MCF 10A (cell line): ENCODE measurements at regions not wholly inside any gene's neighbourhood (a gene's known extent, or its start where the extent isn't known, plus 50 kb on each side); places are given as distances from the start of the nearest gene placed in this dataset.

Experiments
- BruUV-seq: library from RNA; stranded (reverse); fragments of 400-500 nt; replicated peaks from 2 replicates; lab custom pipeline; 2021; lab: Mats Ljungman, UMichigan
- CTCF ChIA-PET: fragments of 300-600 bp; sonication (Branson Sonifier 250); formaldehyde crosslinking; extraction: SDS; loops from one replicate; lab custom pipeline; 2021; ENCODE audit warnings: antibody characterized with exemption, inconsistent platforms; lab: Yijun Ruan, JAX
- POLR2A ChIA-PET: fragments of 300-600, 350-650 bp; sonication (Branson Sonifier 250); formaldehyde crosslinking; extraction: SDS; loops from one replicate; lab custom pipeline; 2020; ENCODE audit warnings: antibody characterized with exemption, inconsistent platforms; lab: Yijun Ruan, JAX
- DNase-seq: peaks from one replicate; pipeline ENCODE4 v3.0.0-alpha.2; 2018; ENCODE audit not compliant: unreplicated experiment
- H3K27ac Mint-ChIP-seq: one replicate; pipeline ENCODE4 v1.8.0; 2022; ENCODE audit warnings: mild to moderate bottlenecking, low read depth, mixed read lengths; ENCODE audit not compliant: unreplicated experiment
- H3K27me3 Mint-ChIP-seq: one replicate; pipeline ENCODE4 v1.8.0; 2022; ENCODE audit warnings: mixed read lengths; ENCODE audit not compliant: insufficient read depth, unreplicated experiment
- H3K36me3 Mint-ChIP-seq: one replicate; pipeline ENCODE4 v1.8.0; 2022; ENCODE audit warnings: mild to moderate bottlenecking, moderate library complexity, mixed read lengths; ENCODE audit not compliant: insufficient read depth, unreplicated experiment
- H3K4me1 Mint-ChIP-seq: one replicate; pipeline ENCODE4 v1.8.0; 2022; ENCODE audit warnings: mixed read lengths; ENCODE audit not compliant: insufficient read depth, unreplicated experiment
- H3K4me3 Mint-ChIP-seq: one replicate; pipeline ENCODE4 v1.8.0; 2022; ENCODE audit warnings: mild to moderate bottlenecking, moderate library complexity, mixed read lengths; ENCODE audit not compliant: unreplicated experiment
- H3K9me3 Mint-ChIP-seq: one replicate; pipeline ENCODE4 v1.8.0; 2022; ENCODE audit warnings: mixed read lengths; ENCODE audit not compliant: unreplicated experiment
- intact Hi-C: fragments of 100-400 bp; cut with micrococcal nuclease; formaldehyde crosslinking; loops from 2 replicates; pipeline ENCODE4 v1.14.1; 2022
- TF ChIP-seq, protein P1 (sequence below): fragments of 200-600 bp; IDR thresholded peaks from one replicate; pipeline ENCODE4 v1.8.0; 2022; ENCODE audit warnings: antibody characterized with exemption, mild to moderate bottlenecking; ENCODE audit not compliant: unreplicated experiment

- CTCF ChIA-PET = interaction anchor here (0.6 to 1.1 kb wide), 3 partner anchors 12 to 118 kb away, joined by 3 to 4 read pairs (median 3); no protein-coding TSS in a partner anchor
- TF ChIP-seq, protein P1, sequence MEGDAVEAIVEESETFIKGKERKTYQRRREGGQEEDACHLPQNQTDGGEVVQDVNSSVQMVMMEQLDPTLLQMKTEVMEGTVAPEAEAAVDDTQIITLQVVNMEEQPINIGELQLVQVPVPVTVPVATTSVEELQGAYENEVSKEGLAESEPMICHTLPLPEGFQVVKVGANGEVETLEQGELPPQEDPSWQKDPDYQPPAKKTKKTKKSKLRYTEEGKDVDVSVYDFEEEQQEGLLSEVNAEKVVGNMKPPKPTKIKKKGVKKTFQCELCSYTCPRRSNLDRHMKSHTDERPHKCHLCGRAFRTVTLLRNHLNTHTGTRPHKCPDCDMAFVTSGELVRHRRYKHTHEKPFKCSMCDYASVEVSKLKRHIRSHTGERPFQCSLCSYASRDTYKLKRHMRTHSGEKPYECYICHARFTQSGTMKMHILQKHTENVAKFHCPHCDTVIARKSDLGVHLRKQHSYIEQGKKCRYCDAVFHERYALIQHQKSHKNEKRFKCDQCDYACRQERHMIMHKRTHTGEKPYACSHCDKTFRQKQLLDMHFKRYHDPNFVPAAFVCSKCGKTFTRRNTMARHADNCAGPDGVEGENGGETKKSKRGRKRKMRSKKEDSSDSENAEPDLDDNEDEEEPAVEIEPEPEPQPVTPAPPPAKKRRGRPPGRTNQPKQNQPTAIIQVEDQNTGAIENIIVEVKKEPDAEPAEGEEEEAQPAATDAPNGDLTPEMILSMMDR = no peak
- Mint-ChIP-seq H3K4me3 (no peak overlapping the region), H3K27me3 (no peaks in the 10 kb centered on the region), H3K36me3 (no peaks in the 10 kb centered on the region), H3K9me3 (no peaks in the 10 kb centered on the region), H3K27ac (no peak overlapping the region), H3K4me1 (peaks cover 18% of the 10 kb centered on the region)
- POLR2A ChIA-PET = interaction anchor here (0.8 kb wide), 1 partner anchor 106 kb away, joined by 3 read pairs; no protein-coding TSS in a partner anchor
- DNase-seq = no peak
- intact Hi-C loops = no loop called here
- BruUV-seq = no TSS peak
Measured at GRCh38 chr13:40456397-40456953, 210.0 kb downstream of the FOXO1 start.

DNA sequence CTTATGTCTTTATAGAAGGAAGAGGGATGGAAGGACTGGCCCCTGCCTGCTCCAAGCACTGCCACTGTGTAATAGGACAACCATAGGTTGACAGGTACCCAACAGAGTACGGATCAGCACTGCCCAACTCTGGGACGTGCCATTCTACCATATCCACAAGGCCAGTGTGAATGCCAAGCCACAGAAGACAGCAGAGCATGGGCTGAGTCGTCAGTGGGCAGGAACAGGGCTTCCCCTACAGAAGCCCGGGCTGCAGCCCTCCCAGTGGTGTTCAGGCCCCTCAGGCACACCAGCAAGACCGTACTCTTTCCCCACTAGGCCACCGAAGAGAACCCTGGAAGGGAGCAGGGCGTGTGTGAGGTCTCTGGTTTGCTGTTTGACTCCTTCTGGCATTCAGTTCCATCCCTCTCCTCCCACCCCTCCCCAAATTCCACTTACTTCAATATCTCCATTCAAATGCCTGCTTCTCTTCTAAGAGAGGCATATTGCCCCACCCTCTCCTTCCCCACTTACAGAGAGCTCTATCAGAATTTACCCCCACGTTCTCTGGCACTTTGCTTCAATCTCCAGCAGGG is 209.4 kb downstream of the FOXO1 start:
- DNase-seq = no peak
- Mint-ChIP-seq H3K27ac (no peak overlapping the region), H3K27me3 (no peaks in the 10 kb centered on the region), H3K4me3 (no peak overlapping the region), H3K36me3 (no peaks in the 10 kb centered on the region), H3K9me3 (no peaks in the 10 kb centered on the region), H3K4me1 (peaks cover 18% of the 10 kb centered on the region)
- ChIA-PET CTCF (interaction anchor here (1.0 kb wide), 1 partner anchor 12 kb away, joined by 3 read pairs; no protein-coding TSS in a partner anchor), POLR2A (interaction anchor here (0.6 kb wide), 1 partner anchor 60 kb away, joined by 3 read pairs; no protein-coding TSS in a partner anchor)
- no TSS peak for BruUV-seq
- TF ChIP-seq, protein P1 = no peak
- intact Hi-C loops = no loop called here

DNA sequence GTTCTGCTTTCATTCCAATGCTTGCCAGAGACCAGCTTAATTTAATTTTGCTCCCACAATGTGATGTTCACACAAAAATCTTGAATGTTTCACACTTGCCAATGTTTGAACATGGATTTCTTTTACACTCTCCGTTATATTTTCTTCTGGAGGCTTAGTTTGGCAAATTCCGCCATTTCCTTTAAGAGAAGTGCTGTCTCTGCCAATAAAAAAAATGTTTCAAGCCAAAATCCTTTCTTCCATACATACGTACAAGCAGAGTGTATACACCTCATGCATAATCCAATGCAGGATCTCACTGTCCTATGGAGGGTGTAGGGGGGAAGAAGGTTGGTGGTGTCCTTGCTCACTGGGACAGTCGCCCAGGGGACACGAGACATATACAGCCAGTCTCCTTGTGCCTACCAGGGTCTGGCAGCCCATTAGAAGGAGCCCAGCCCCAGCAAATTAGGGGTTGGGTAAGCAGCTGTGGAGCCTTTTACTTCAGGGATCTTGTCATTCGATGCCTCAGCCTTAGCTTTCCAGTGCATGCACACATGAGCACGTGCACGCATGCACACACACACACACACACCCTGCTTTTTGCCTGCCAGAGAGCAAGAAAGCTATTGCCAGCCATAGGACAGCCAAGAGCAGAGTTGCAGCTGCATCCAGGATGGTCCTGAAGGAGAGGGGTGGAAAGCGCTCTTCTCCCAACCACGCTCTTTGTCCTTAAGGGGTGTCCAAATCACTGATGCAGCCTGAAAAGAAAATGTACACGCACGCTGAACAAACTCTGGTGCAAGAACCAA is 208.3 kb downstream of the FOXO1 start:
- intact Hi-C loops = no loop called here
- TF ChIP-seq, protein P1 = no peak
- BruUV-seq = no TSS peak
- Mint-ChIP-seq H3K4me3 (no peak overlapping the region), H3K4me1 (peaks cover 8% of the 10 kb centered on the region), H3K36me3 (no peaks in the 10 kb centered on the region), H3K27ac (no peak overlapping the region), H3K9me3 (no peaks in the 10 kb centered on the region), H3K27me3 (no peaks in the 10 kb centered on the region)
- POLR2A ChIA-PET = interaction anchor here (0.6 kb wide), 2 partner anchors 61 to 157 kb away, joined by 3 read pairs; no protein-coding TSS in a partner anchor
- CTCF ChIA-PET = interaction anchor here (0.5 to 0.9 kb wide), 3 partner anchors 39 to 470 kb away, joined by 3 to 7 read pairs (median 3); no protein-coding TSS in a partner anchor
- DNase-seq = no peak

- Mint-ChIP-seq H3K4me3 (no peak overlapping the region), H3K27me3 (no peaks in the 10 kb centered on the region), H3K36me3 (no peaks in the 10 kb centered on the region), H3K27ac (no peak overlapping the region), H3K4me1 (peaks cover 3% of the 10 kb centered on the region), H3K9me3 (no peaks in the 10 kb centered on the region)
- BruUV-seq = no TSS peak
- TF ChIP-seq, protein P1 = no peak
- ChIA-PET CTCF (interaction anchor here (0.5 to 0.9 kb wide), 3 partner anchors 38 to 470 kb away, joined by 3 to 7 read pairs (median 3); no protein-coding TSS in a partner anchor), POLR2A (interaction anchor here (0.6 kb wide), 1 partner anchor 158 kb away, joined by 3 read pairs; no protein-coding TSS in a partner anchor)
- intact Hi-C loops = no loop called here
- DNase-seq = no peak
Measured at GRCh38 chr13:40458720-40458990, 207.8 kb downstream of the FOXO1 start.
